H9 (cell line): ENCODE measurements at regions not wholly inside any gene's neighbourhood (a gene's known extent, or its start where the extent isn't known, plus 50 kb on each side); places are given as distances from the start of the nearest gene placed in this dataset.

Experiments used
- DNase-seq: peaks from one replicate; pipeline ENCODE4 v3.0.0-alpha.2; 2017
- H2AFZ ChIP-seq: one replicate; pipeline ENCODE4 v1.6.1; 2013; ENCODE audit warnings: mild to moderate bottlenecking, low read length, control low read depth, moderate library complexity
- H2AK5ac ChIP-seq: 2 replicates; pipeline ENCODE4 v1.6.1; 2013; ENCODE audit warnings: low read length, control low read depth, mixed read lengths; ENCODE audit not compliant: insufficient read length
- H2BK120ac ChIP-seq: one replicate; pipeline ENCODE4 v1.6.1; 2013; ENCODE audit warnings: low read depth, mild to moderate bottlenecking, low read length, control low read depth, inconsistent platforms; ENCODE audit not compliant: poor library complexity, severe bottlenecking
- H2BK12ac ChIP-seq: 2 replicates; pipeline ENCODE4 v1.6.1; 2013; ENCODE audit warnings: low read length, control low read depth, mixed read lengths, low read depth; ENCODE audit not compliant: insufficient read length
- H2BK15ac ChIP-seq: 2 replicates; pipeline ENCODE4 v1.6.1; 2013; ENCODE audit warnings: low read depth, low read length, control low read depth
- H2BK20ac ChIP-seq: one replicate; pipeline ENCODE4 v1.6.1; 2013; ENCODE audit warnings: low read depth, mild to moderate bottlenecking, low read length, control low read depth, inconsistent platforms; ENCODE audit not compliant: poor library complexity, severe bottlenecking
- H2BK5ac ChIP-seq: 2 replicates; pipeline ENCODE4 v1.6.1; 2013; ENCODE audit warnings: low read length, control low read depth, mixed read lengths; ENCODE audit not compliant: insufficient read length
- H3K14ac ChIP-seq: 2 replicates; pipeline ENCODE4 v1.6.1; 2013; ENCODE audit warnings: low read length, control low read depth; ENCODE audit not compliant: insufficient read depth
- H3K18ac ChIP-seq: 2 replicates; pipeline ENCODE4 v1.6.1; 2013; ENCODE audit warnings: low read depth, mild to moderate bottlenecking, mixed read lengths, low read length, control low read depth; ENCODE audit not compliant: insufficient read length
- H3K23ac ChIP-seq: 2 replicates; pipeline ENCODE4 v1.6.1; 2013; ENCODE audit warnings: low read length, control low read depth, mixed read lengths, low read depth; ENCODE audit not compliant: insufficient read length
- H3K23me2 ChIP-seq: 2 replicates; pipeline ENCODE4 v1.6.1; 2013; ENCODE audit warnings: low read depth, mild to moderate bottlenecking, mixed read lengths, low read length, control low read depth; ENCODE audit not compliant: insufficient read length, poor library complexity, severe bottlenecking
- H3K27ac ChIP-seq: 2 replicates; pipeline ENCODE4 v1.5.1; 2013; ENCODE audit warnings: low read length, control low read depth, mixed read lengths, low read depth; ENCODE audit not compliant: insufficient read length
- H3K27me3 ChIP-seq: 2 replicates; pipeline ENCODE4 v1.6.1; 2013; ENCODE audit warnings: low read length, control low read depth, inconsistent platforms; ENCODE audit not compliant: insufficient read depth
- H3K4ac ChIP-seq: 2 replicates; pipeline ENCODE4 v1.6.1; 2013; ENCODE audit warnings: low read depth, mild to moderate bottlenecking, control low read depth, inconsistent platforms, low read length, moderate library complexity
- H3K4me1 ChIP-seq: 2 replicates; pipeline ENCODE4 v1.6.1; 2013; ENCODE audit warnings: low read length, control low read depth, inconsistent platforms; ENCODE audit not compliant: insufficient read depth
- H3K4me2 ChIP-seq: 2 replicates; pipeline ENCODE4 v1.6.1; 2013; ENCODE audit warnings: low read length, control low read depth, mixed read lengths; ENCODE audit not compliant: insufficient read length, insufficient read depth
- H3K56ac ChIP-seq: 2 replicates; pipeline ENCODE4 v1.6.1; 2013; ENCODE audit warnings: low read depth, mild to moderate bottlenecking, mixed read lengths, low read length, control low read depth; ENCODE audit not compliant: insufficient read length
- H3K79me1 ChIP-seq: 2 replicates; pipeline ENCODE4 v1.6.1; 2013; ENCODE audit warnings: low read depth, mild to moderate bottlenecking, moderate library complexity, low read length, control low read depth, inconsistent platforms; ENCODE audit not compliant: insufficient read depth, poor library complexity, severe bottlenecking
- H3K79me2 ChIP-seq: 2 replicates; pipeline ENCODE4 v1.6.1; 2013; ENCODE audit warnings: low read length, control low read depth, inconsistent platforms; ENCODE audit not compliant: insufficient read depth
- H3K9ac ChIP-seq: 2 replicates; pipeline ENCODE4 v1.6.1; 2013; ENCODE audit warnings: low read length, control low read depth, mixed read lengths; ENCODE audit not compliant: insufficient read length; ENCODE audit errors: extremely low read depth
- H3K9me3 ChIP-seq: one replicate; pipeline ENCODE4 v1.6.1; 2013; ENCODE audit warnings: low read depth, low read length, inconsistent platforms; ENCODE audit not compliant: control insufficient read depth
- H3T11ph ChIP-seq: one replicate; pipeline ENCODE4 v1.6.1; 2013; ENCODE audit warnings: mild to moderate bottlenecking, low read length, control low read depth, inconsistent platforms
- H4K20me1 ChIP-seq: one replicate; pipeline ENCODE4 v1.6.1; 2013; ENCODE audit not compliant: control insufficient read depth, insufficient read length, insufficient read depth
- H4K5ac ChIP-seq: 2 replicates; pipeline ENCODE4 v1.6.1; 2013; ENCODE audit warnings: low read depth, mild to moderate bottlenecking, mixed read lengths, low read length, control low read depth; ENCODE audit not compliant: insufficient read length
- H4K8ac ChIP-seq: replicated peaks from 2 replicates; pipeline ENCODE4 v1.6.1; 2013; ENCODE audit warnings: low read length, control low read depth, mixed read lengths, low read depth; ENCODE audit not compliant: insufficient read length
- H4K91ac ChIP-seq: 2 replicates; pipeline ENCODE4 v1.6.1; 2013; ENCODE audit warnings: low read depth, mild to moderate bottlenecking, moderate library complexity, mixed read lengths, low read length, control low read depth; ENCODE audit not compliant: insufficient read length
- H3K27ac Mint-ChIP-seq, 3 experiments: 2 replicates in 2 of 3; 3 replicates in 1 of 3; pipeline ENCODE4 v1.8.0; 2020 to 2021; ENCODE audit warnings: mixed read lengths in 3 of 3, mild to moderate bottlenecking in 1 of 3, moderate library complexity in 1 of 3
- H3K27me3 Mint-ChIP-seq: 2 replicates; pipeline ENCODE4 v1.8.0; 2021; ENCODE audit warnings: low read depth, mild to moderate bottlenecking, moderate library complexity, mixed read lengths
- H3K36me3 Mint-ChIP-seq, 3 experiments: 2 replicates in 2 of 3; 3 replicates in 1 of 3; pipeline ENCODE4 v1.8.0; 2020 to 2021; ENCODE audit warnings: low read depth in 3 of 3, mixed read lengths in 3 of 3; ENCODE audit not compliant: insufficient read depth in 1 of 3
- H3K4me1 Mint-ChIP-seq, 2 experiments: 2 replicates each; pipeline ENCODE4 v1.8.0; 2020; ENCODE audit warnings: mixed read lengths in 2 of 2
- H3K4me3 Mint-ChIP-seq, 2 experiments: 2 replicates in 1 of 2; 3 replicates in 1 of 2; pipeline ENCODE4 v1.8.0; 2020 to 2021; ENCODE audit warnings: mild to moderate bottlenecking in 2 of 2, mixed read lengths in 2 of 2, moderate library complexity in 1 of 2
- H3K9me3 Mint-ChIP-seq, 2 experiments: 2 replicates in 1 of 2; 3 replicates in 1 of 2; pipeline ENCODE4 v1.8.0; 2020; ENCODE audit warnings: mild to moderate bottlenecking in 2 of 2, mixed read lengths in 2 of 2, moderate library complexity in 1 of 2
- CTCF ChIP-seq: fragments of 200-600 bp; sonication (generic); conservative IDR thresholded peaks from 3 replicates; pipeline ENCODE4 v1.8.0; 2021; ENCODE audit warnings: antibody characterized with exemption, mild to moderate bottlenecking
- WGBS: extraction: QIAGEN DNeasy Blood & Tissue Kit; methylation state at CpG from one replicate; pipeline ENCODE4 v1.1.7; 2013; ENCODE audit warnings: missing lambda C conversion rate, low lambda C conversion rate, mixed read lengths; ENCODE audit not compliant: insufficient read length; ENCODE audit errors: extremely low coverage; 5-methylcytosine and 5-hydroxymethylcytosine counted together

DNA sequence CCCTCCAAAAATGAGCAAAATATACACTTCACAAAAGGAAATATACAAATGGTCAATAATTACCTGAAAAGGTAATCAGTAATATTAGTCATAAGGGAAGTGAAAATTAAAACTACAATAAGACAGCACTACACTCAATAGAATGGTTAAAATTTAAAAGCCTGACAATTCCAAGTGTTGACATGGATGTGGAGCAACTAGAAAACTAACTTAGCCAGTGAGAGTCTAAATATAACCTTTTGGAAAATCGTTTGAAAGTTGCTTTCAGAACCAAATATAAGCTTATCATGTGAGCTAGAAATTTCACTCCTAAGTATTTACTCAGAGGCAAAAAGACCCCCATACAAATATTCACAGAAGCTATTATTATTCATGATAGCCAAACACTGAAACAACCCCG is 105.1 kb upstream of the MVB12B start:
- Histone ChIP-seq H3K27ac (no peak overlapping the region), H3K14ac (no peak overlapping the region), H3K23me2 (no peaks in the 10 kb centered on the region), H2BK12ac (no peak overlapping the region), H2AFZ (no peak overlapping the region), H2BK20ac (no peak overlapping the region), H3K79me1 (no peaks in the 10 kb centered on the region), H3K9ac (no peak overlapping the region), H3K4ac (no peak overlapping the region), H3K23ac (no peak overlapping the region), H3K9me3 (no peaks in the 10 kb centered on the region), H3T11ph (no peak overlapping the region), H2AK5ac (no peak overlapping the region), H2BK5ac (no peak overlapping the region), H4K20me1 (no peaks in the 10 kb centered on the region), H3K18ac (no peak overlapping the region), H2BK15ac (no peak overlapping the region), H2BK120ac (no peak overlapping the region), H3K27me3 (no peaks in the 10 kb centered on the region), H4K8ac (no peak overlapping the region), H4K5ac (no peak overlapping the region), H4K91ac (no peak overlapping the region), H3K79me2 (no peaks in the 10 kb centered on the region), H3K4me2 (no peak overlapping the region), H3K56ac (no peak overlapping the region), H3K4me1 (no peaks in the 10 kb centered on the region)
- no CpG with 5 or more reads among the region's 2 CpGs for WGBS
- Mint-ChIP-seq H3K4me3 (no peak overlapping the region), H3K4me1 (peaks cover 4 to 5% of the 10 kb centered on the region in 2 experiments), H3K27me3 (peaks cover 8% of the 10 kb centered on the region), H3K9me3 (peaks cover 0 to 6% of the 10 kb centered on the region in 2 experiments; a peak in 2 of 5 replicates), H3K36me3 (peaks cover 0 to 7% (median 0%) of the 10 kb centered on the region in 3 experiments; a peak in 2 of 7 replicates), H3K27ac (no peak overlapping the region)
- no peak for TF ChIP-seq CTCF
- DNase-seq = no peak
